HG03460 (cell line): ENCODE measurements at regions not wholly inside any gene's neighbourhood (a gene's known extent, or its start where the extent isn't known, plus 50 kb on each side); places are given as distances from the start of the nearest gene placed in this dataset.

ENCODE experiments used
- ATAC-seq: cut with Tn5 transposase; IDR thresholded peaks from one replicate; pipeline ENCODE4 v1.9.1; 2021; ENCODE audit not compliant: unreplicated experiment

DNA sequence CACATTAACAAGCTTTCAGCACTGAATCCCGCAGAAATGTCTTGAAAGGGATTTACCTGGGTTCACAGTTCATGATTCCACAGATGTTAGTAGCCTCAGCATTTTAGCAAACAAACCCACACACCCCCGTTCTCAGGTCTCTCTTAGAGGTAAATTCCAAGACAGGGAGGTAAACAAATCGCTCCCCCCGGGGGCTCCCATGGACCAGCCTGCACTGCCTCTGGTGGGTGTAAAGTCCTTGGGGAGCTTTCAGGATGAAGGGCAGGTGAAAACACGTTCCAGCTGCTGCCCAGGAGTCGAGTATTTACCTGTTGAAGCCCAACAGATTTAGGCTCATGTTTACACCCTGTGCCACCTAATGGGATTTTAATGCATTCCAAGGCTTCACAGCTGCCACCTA lies 187.0 kb upstream of the FOXQ1 start:
- no peak for ATAC-seq

DNA sequence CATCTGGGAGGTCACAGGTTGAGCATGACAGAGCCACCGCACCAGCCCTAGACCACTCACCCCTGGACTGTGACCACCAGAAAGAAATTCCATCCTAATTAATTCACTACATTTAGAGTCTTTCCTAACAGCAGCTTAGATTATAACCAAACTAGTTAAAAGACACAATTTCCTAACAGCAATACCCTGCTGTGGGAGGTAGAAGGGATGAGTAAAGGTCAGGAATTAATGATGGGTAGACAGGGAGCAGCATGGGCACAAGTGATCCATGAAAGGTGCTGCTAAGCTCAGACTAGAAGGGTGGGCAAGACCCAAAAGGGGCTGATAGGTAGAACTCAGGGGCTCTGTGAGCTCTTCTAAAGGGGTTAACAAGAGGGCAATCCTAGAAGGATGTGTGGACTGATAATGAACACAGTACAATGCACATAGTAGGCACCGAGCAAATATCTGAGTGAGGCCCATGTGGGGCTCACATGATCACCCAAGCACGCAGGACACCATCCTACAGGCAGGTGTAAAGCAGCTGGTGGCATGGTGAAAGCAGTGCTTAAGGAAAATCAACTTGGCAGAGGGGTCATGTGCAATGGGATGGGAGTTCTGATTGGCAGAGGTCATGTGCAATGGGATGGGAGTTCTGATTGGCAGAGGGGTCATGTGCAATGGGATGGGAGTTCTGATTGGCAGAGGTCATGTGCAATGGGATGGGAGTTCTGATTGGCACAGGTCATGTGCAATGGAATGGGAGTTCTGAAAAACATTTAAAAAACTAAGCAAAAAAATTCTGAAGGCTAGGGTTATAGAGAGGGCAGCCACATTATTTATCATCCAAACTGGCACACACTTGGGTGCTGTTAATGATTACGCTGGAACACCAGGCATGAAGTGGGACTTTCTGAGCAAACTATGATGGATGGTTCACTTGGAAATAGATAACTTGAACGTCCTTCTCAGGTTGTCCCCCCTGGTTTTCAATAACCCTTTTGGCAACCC lies 188.2 kb upstream of the FOXQ1 start:
- no peak for ATAC-seq

DNA sequence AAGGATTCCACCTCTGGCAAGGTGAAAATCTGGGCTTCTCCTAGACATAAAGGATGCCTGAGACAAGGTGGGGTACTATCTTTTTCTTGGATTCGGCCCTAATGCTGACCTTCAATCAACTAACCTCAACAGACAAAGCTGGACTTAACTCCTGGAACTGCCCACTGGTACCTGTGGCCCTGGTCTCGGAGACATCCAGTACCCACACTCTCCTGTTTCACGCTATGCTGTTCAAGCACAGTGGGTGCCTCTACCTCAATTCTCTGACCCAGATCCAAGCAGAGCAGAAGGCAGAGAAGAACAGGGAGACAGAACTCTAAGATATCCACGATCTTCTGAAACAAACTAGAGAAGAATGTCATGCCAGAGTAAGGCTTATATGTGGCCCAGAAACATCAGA lies 189.8 kb upstream of the FOXQ1 start:
- ATAC-seq: no peak

DNA sequence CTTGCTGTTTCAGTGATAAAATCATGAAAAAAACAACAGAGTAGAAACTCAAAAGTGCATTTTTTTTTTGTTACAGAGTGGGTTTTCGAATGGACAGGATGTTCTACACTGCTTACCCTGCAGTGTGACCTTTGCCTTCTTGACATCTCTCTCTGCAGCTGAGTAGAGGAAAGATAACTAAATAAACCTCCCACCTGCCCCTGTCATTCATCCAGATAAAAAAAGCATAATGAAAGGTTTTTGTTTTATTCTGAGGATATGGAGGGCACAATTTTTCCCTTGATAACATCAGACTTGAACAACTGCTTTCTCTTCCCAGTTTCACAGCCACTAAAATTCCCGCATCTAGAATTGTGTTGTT lies 193.6 kb upstream of the FOXQ1 start:
- ATAC-seq: no peak

DNA sequence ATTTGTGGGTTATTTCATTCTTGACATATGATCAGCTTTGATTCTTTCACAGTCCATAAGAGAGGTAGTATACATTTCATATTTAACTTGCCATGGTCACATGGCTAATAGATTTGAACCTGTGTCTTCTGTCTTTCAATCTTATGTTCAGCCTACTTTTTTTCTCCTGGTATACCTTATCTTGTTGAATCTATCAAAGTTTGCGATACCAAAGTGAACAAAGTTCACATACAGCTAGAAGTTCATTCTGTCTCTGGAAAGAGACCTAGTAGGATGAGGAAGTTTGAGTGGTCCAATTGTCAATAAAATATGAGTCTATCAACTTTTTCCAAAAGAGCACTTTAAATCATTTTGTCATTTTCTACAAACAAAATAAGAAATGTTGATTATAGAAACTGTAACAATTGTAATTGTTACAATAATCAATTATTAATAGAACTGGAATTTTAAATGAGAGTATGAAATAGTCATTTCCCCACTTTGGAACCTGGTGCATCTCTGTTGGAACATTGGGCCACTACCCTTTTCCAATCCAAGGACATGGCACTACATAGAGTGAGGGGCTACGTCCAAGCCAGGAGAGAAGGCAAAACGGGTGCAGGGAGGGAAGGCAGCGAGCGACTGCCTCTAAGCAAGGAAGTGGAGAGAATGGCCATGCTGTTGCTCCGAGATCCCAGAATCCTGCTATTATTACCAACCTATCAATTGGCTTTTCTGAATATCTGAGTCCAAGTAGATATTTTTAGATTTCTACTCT lies 194.2 kb upstream of the FOXQ1 start:
- no peak for ATAC-seq

DNA sequence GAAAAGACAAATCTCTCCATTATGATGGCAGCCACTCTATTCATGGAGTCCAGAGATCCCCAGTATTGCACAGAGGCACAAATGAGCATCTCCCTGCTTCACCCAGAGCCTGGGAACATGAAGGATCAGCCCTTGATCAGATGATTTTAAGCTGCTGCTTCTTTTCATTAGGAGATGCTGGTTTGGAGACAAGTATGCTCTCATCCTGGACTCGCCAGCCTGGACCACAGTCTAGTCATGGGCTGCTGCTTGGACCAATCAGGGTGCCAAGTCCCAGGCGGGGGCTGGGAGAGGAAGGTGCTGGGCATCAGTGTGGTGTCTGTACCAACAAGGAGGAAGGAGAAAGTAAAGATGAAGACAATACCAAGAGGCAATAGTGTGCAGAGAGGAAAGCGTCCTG lies 195.7 kb upstream of the FOXQ1 start:
- ATAC-seq: no peak

DNA sequence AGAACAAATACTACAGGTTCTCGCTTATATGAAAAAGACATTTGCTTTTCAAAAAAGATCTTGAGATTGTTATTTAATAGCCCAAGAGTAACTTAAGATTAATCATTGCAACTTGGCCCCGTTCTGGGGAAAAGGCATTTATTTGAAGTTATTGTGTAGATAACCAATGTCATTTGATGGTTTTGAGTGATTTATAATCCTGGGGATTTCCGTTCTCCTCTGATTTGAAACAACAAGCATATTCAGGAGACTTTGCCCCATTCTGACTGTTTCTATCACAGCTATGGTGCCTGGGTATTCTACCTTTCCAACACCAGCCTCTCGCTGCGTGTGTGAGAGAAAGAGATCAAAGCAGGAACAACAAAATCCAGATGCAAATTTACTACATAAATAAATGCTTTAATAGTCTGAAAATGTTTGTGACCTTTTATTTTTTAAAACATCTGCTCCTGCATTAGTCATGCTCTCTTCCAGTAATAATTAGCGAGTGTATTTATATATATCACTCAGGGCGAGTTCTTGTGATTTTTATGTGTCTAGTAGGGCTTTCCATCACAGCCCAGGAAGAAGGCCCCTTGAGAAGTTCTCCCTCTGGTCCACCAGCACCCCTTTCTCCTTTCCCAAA lies 197.9 kb upstream of the FOXQ1 start:
- no peak for ATAC-seq

DNA sequence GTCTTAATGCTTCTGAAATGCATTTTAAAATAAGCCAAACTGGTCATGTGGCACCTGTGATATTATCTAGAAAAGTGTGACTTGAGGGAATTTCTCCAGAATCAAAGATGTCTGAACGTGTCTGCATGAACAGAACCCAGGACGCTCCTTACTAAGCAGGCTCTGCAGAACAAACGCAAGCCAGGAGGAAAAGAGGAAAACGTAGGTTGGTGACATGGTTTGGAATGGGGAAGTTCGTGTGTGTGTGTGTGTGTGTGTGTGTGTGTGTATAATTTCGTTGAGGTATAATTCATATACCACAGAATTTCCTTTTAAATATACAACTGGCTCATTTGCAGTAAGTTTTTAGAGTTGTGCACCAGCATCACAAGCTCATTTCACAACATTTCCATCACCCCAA lies 200.5 kb upstream of the FOXQ1 start:
- ATAC-seq: no peak

DNA sequence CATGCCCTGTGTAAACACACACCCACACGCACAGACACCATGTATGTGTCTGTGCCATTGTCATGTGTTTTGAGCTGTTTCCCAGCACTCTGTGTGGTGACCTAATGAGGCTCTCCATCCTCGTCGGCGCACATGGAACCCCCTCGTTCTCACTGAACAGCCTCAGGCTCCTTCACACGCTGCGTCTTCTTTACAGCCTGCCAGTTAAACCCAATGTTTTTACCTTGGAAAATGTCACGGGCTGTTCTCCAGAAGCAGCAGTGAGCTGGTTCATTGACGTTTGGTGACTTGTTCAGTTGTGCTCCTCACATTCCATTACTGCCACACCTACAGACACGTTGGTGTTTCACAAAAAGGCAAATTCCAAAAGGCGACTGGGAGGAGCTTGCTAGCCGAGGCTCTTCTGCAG lies 201.0 kb upstream of the FOXQ1 start:
- ATAC-seq: no peak

DNA sequence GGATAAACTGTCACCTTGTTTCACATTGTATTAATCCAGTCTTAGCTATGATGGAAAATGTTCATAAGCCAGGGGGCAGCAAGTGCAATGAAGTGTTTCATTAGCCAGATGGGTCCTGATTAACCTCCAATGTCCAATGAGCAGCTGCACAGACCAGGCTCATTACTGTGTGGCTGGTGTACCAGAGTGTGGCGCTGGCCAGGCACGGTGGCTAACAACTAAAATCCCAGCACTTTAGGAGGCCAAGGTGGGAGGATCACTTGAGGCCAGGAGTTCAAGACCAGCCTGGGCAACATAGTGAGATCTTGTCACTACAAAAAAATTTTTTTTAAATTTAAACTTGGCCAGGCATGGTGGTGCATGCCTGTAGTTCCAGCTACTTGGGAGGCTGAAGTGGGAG lies 201.7 kb upstream of the FOXQ1 start:
- no peak for ATAC-seq

DNA sequence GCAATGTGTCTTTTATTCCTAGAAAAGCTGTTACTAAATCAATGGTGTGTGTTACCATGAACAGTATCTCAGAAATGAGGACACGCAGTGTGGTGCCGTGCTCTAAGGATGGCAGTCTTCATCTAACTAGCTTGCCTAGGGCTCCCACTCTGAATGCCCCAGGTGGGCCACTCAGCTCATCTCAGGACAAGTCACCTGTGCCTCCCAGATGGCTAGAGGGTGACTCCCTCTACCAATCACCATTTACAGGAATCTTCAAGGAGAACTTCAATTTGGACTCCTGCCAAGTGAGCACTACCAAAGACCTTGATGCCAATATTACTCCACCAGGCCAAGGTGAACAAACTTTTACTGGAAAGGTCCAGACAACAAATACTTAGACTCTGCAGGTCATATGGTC lies 202.8 kb upstream of the FOXQ1 start:
- no peak for ATAC-seq

DNA sequence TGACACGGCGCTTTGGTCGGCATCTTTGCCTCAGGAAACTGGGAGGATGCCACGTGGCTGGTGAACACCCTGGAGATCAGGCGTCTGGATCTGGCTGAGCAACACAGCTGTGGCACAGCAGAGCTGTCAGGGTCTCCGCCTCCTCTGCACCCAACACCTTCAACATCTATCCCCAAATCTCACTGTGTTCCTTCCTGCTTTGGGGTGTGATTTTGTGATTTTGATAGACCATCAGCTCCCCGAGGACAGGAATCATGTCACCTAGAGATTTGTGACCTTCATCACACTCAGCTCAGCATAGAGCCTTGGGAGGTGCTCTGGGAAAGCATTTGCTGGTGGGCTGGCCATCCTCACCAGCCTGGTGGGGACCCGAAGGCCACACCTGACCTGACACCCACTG lies 203.7 kb upstream of the FOXQ1 start:
- ATAC-seq: no peak

DNA sequence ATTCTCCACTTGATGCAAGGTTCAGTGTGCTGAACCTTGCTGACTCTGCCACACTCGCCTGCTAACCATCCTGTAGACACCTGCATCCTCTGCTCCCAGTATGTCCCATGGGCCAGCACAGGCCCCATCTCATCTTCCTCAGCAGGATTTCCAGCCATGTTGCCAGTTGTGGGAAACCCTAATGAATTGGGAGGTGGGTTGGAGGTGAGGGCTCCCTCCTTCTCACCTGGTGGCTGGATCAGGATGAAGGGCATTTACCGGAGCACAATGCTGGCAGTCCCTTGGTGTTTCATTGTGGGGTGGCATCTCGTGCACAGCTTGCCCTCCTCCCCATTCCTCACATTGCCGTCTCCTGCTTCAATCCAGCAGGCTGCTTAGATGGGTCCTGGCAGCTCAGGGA lies 204.3 kb upstream of the FOXQ1 start:
- ATAC-seq: no peak

DNA sequence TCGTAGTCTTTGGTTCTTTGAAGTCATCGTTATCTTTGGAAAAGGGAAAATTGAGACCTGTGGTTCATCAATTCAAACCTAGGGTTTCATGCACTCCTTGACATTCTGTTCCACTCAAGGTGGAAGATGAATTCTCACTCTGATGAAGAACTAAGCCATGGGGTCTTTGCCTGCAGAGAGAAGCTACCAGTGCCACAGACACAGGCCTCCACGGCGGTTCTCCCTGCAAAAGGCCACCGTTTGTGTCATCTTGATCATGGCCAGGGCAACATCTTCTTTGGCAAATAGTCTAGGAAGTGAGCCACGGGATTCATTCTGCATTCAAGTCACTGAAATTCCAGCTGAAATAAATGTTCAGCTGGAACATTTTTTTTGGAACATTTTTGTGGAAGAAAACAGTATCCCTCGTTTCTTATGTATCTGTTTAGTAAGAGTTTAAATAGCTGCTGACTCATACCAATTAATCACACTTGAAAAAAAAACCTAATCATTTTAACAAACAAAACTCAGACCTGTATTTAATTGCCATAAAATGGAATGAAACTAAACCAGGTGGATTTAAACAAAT lies 206.0 kb upstream of the FOXQ1 start:
- ATAC-seq: no peak

DNA sequence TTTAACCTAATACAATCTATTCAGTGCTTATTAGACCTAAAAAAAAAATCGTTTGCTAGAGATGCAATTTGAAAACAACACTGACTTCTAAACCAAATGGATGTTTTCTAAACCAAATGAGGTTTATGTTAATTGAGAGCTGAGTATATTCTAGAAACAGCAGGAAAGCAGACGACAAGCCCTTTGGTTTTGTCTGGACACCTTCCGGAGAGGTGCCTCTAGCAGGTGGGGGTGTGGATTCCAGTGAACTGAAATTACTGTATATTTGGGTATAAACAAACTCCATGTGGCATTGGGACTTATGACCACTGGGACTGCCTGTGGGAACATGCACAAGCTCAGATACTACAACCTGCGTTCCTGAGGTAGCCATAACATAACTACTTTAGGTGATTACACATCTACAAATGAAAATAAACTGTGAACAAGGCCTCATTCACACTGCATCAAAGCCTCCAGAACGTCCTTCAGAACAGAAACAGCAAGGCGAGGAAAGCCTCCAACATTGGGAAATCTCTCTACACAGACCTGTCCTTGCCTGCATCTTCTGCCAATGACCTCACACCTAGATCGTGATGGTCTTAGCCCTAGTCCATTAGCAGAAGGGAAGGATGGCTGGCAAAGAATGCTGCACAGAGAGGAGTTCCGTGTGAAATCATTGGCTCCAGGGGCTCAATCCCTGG lies 206.8 kb upstream of the FOXQ1 start:
- no peak for ATAC-seq

DNA sequence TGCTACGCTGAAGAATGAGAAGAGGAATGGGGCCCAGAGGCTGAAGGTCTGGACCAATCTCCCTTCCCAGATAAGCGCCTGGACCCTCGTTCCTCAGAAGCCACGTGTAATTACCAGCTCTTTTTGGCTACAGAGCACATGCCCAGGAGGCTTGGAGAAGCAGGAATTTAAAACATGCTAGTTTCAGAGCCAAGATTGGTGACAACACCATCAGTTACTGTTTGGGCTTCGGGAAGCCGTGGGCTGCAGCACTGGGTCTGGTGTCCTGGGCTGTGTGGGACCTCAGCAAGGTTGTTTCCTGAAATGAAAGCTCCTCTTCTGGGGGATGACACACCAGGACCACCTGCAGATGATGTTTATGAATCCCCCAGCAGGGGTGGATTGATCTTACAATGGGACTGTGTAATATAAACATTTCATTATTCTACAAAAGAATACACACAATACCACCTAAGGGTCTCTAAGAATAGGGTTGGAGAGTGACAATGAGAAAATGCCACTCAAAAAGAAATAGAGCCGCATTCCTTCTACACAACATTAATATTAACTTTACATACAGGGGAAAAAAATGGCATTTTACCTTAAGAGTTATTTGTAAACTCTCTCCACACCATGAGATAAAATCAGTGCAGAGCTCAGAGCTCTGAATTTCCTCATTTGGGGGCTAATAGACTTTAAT lies 207.8 kb upstream of the FOXQ1 start:
- no peak for ATAC-seq

DNA sequence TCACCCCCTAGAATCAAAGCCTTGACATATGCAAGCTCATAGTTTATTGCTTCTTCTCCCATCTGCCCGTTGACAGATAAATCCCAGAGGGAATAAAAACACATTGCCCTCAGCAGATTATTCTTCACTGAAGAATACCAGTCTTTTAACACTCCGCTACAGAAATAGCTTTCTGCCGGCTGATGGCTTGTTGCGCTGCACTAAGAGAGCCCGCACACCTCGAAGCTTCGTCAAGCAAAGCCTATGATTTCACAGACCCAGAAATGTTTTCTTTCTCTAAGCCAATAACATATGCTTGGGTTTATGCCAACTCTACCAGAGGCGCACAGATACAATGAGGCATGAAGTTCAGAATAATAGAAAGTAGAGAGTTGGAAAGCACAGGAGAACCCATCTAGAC lies 208.9 kb upstream of the FOXQ1 start:
- ATAC-seq: no peak

DNA sequence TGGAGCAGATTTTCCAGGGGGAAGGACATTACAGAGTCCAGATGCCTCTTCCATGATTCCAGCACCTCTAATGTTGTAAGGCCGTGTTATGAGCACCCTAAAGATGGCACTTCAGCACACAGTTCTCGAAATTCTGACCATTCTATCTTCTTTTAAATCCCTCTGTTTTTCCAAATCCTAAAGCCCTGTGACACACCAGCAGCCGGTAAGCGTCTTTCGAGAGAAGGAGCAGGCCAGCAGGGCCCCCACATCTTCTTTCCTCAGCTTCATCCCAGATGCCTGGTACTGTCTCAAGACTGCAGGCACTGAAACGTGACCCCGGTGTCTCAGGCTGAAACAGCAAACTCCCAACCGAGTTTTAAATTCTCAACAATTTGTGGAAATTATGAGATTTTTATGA lies 211.6 kb upstream of the FOXQ1 start:
- no peak for ATAC-seq

DNA sequence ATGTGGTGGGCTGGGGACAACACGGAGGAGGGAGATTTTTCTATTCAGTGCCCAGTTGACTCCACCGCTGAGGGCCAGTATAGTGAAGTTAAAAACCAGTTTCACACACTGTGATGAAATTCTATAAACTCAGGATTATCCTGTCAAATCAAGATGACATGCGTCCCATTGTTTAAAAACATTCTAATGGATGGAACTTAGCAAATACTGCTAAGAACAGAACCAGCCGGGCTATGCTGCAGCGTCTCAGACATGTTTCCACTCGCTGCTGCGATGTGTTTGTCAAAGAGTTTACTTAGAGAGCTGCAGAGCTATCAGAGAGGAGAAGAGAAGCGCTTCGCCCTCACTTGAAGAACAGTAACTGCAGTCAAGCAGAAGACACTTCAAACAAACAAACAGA lies 212.6 kb upstream of the FOXQ1 start:
- ATAC-seq: no peak

DNA sequence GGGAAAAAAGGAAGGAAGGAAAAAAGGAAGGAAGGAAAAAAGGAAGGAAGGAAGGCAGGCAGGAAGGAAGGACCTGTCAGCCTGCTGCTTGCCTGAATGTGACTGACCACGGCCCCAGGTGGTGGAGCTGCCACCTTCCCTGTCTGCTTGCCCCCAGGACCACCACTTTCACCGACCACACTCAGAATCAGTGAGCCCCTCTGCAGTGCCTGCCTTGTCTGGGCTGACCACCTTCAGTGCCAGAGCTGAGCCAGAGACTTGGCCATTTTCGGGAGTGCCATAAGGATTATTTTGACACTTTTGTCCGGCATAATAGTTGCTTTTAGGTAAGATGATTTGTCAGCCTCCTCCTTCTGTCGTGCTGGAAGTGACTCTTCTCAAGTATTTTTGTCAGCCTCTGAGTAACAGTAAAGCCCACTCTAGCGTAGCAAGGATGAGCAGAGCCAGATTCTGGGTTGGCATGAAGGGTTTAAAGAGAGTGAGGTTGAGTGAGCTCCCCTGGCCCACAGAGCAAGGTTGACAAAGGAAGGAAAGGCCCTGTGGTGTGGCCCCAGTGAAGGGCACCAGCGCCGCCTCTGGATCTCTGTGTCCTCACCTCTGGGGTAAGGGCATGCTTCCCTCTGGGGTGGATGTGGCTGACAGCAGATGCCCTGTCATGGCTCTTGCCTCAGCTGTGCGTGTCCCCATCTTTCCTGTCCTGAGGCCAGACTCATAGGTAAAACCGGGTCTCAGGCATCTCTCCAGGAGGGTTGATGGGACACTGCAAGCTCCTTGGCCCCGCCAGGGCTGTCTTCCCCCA lies 214.7 kb upstream of the FOXQ1 start:
- no peak for ATAC-seq
